HG03575 (cell line): ENCODE measurements at regions not wholly inside any gene's neighbourhood (a gene's known extent, or its start where the extent isn't known, plus 50 kb on each side); places are given as distances from the start of the nearest gene placed in this dataset.

Experiments used
- ATAC-seq: cut with Tn5 transposase; IDR thresholded peaks from one replicate; pipeline ENCODE4 v1.9.1; 2021; ENCODE audit not compliant: unreplicated experiment, insufficient number of reproducible peaks, low FRiP score; ENCODE audit errors: extremely low read depth

DNA sequence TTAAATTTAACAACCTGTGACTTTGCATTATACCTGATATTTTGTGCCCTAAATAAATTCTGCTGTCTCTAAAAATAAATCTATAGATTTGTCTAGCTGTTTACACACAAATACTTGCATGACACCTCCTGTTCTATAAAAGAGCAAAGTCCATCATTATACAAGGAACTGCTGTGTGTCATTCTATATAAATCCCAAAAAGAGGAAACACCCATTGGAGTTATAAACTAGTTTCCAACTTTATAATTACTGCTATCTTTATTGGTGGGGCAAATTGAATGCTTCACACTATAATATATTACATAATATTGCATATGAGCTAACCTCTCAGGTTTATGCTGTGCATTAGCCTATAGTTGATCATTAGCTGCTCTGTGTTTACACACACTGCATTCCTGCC, 504.4 kb downstream of the SATB2 start:
- no peak for ATAC-seq

DNA sequence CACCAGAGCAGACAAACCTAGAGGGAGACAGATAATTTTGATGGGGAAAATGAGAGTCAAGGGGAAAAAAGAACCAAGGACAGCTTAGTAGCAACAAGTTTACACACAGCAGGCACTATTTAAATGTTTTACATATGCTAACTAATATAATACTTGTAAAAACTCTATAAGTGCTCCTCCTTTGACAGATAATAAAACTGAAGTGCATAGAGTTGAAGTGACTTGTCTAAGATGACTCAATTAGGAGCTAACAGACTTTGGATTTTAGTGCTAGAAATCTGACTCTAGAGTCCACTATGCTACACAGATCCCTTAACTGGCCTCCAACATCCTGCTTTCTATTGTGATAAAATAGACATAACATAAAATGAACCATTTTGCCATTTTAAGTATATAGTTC, 506.9 kb downstream of the SATB2 start:
- no peak for ATAC-seq

DNA sequence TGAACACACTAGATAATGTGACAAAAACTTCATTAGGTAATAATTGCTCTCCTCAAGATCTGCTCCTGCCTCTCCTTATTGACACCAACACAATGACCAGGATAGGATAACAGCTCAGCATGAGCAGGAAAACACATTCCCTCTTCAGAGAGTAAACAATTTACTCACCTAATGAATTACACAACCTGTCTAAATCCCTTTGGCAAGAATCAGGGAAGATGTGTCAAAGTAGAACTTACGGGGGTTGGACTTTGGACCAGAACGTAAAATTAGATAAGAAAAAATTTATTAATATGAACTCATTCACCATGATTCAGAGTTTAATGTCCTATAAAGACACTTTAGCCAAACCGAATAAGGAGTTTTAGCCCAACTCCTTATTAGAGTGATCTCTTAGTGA, 512.2 kb downstream of the SATB2 start:
- ATAC-seq = no peak

DNA sequence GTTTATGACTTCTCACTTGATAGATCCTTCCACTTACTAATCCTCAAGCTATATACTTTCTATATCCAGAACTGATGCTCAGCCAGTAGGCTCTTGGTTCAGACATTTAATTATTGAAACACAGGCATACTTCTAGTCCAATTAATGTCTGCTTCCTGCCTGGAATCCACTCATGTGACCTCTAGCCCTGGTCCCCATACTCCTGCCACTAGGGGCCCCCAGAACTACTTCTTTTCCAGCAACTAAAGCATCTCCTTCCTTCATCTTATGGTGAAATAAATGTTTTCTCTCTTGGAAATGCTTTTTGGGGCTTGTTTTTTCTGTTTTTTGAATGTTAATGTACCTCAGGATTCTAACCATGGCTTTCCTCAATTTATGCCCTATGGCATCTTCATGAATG, 527.6 kb downstream of the SATB2 start:
- no peak for ATAC-seq

DNA sequence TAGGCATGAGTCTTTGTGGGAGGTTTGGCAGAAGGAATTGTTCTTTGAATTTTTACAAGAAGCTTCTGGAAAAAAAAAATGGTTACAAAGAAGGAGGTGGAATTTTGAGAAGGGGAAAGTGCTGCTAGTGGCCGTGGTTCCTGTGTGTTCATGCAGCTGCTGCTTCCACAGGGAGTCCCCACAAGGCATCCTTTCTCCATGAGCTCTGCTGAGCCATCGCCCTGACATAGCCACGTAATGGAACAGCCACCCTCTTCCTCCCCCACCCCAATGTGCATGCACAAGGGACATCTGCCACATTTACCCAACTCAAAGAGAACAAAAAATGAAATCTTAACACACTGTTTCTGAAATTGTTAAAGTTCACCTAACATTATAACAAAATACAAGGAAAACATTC, 529.7 kb downstream of the SATB2 start:
- ATAC-seq = no peak

DNA sequence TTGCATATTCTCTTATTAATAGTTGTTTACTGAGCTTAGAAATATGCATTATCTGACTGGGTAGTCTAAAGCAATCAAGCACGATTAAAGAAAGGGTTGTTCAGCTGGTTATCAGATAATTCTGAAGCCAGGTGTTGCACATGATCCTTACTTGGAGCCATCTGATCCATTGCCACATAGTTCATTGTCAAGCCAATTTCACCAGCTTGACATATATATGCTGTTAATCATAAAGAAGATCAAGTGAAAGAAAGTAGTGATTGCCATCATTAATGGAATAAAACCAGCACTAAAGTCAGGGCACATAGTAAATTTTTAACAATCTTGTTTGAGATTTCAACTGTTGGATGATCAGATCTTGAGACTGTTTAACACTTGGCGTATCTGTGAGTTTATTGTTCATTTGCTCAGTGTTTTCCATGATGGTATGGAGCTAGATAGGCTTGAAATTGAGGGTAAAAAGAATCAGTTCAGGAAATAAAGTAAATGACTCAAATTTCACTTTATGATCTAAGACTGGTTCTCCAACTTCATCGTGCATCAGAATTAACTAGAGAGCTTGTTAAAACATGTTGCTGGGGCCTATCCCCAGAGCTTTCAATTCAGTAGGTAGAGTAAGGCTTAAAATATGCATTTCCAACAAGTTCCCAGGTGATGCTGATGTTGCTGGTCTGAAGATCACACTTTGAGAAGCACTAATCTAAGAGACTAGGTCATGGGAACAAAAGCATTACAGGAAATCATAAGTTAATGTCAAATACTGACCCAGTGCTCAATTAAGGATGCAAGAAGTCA, 539.6 kb downstream of the SATB2 start:
- no peak for ATAC-seq

DNA sequence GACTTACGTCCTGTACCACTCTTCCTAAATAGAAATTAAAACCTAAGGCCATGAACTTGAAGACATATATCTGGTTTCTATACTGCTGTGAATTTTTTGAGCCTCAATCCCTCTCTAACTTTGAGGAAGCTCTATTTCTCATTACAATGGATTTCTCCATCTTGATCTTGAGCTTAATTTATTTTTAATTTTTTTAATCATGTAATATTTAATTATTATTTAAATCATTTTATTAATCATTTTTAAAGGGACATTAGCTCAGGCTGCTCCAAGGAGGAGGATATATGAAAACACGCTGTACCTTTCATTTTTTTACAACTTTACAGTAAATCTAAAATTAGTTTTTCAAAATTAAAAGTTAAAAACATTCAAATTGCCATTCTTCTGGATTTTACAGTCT, 540.5 kb downstream of the SATB2 start:
- ATAC-seq = no peak

DNA sequence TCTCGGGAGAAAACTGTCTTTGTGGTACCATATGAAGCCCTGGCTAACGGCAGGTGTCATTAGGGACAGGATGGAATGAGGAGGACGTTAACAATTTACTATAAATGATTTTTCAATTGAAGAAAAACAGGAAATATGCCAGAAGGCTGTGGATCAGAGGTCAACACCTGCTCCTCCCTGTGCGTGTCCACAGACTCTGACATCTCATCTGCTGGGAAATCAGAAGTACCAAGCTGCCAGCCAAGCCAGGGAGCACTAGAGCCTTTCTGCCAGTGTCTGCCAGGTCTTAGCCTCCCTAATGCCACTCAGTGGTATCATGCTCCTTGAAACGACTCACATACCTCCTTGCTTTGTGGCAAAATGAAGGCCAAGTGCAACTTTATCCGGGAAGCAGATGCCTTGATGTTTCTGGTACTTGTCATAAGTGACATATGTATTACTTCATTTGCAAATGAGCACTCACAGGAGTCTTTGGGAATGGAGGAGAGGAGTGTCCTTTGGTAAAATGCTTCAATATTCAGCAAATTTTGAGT, 541.1 kb downstream of the SATB2 start:
- ATAC-seq = no peak

DNA sequence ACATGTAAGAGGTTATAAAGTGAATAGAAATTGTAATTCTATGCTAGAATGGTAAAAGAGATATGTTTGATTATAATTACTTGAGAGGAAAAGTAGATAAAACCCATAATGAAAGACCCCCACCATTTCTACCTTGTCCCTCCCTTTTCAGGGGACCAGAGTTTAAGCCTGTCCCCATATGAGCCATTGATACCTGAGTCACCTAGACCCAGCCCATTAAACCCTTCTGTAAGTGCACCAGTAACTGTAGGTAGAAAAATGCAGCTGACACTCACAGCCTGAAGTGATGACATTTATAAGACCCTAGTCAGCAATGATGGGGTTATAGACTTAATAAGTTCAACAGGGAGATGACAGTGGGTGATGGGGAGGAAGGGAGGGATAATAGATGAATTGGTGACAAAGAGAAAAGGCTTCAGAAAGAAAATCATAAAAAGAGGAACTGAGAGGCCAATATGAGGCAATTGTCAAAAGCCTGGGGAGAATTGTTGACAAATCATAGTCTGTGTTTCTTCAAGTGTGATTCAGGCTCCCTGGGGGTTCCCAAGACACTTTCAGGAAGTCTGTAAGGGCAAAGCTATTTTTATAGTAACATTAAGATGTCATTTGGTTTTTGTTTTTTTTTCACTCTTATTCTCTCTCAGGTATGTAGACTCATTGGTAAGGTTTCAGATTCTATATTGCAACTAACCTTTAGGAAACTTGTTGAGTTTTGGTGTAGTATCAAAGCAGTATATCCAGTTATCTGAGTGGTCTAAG, 544.2 kb downstream of the SATB2 start:
- peak; percentile 99 for ATAC-seq

DNA sequence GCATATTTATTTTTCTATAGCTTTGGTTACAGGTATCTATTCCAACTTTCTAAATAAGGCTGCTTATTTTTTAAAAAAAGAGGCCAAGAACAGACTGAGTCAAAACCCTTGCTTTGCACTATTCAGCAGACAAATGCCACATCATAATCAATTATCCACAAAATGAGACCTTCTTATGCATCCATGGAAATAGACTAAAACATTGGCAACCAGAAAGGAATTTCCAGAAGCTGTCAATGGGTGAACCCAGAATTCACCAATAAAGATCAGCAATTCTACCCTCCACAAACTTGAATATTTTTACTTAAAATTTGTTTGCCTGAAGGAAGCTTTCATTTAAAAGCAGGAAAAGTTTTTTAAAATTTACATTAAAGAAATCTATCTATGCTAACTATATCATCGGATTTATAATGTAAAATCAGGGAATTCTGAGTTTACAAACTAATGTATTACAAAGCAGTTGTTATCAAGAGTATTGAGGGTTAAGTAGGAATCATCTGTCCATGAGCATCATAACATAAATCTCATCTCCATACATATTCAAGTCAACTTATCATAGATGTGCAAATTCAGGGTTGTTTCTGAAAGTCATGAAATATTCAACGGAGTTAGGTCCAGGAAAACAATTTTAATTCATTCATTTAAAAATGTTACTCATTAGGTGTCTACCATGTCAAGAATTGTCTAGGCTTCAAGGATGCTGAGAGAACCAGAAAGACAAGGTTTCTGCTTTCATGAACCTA, 548.0 kb downstream of the SATB2 start:
- ATAC-seq = no peak

DNA sequence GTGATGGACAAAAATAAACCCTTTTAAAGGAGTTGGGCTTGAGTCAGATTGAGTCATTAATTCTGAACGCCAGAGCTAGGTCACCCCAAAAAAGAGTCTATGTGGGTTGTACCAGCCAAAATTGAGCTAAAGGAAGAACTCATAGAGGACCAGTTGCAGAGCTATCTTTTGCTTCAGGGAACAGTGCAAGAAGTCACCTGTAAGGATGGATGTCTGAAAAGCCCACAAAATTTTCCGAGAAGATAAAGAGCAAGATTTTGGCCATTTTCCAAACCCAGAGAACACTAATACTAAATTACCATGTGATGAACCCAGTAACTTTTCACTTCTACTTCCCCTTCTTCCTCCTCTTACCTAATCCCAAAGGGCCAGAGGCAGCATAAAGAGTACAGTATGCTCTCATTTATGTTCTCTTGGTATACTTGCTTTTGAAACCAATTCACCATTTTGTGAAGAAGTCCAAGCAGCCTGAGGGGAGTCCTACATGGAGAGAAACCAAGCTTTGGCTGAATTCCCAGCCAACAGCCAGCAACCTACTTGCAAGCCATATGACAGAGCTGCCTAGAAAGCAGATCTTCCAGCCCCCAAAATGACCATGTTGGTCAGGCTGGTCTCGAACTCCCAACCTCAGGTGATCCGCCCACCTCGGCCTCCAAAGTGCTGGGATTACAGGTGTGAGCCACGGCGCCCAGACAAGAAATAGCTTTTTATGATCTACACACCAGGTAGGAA, 551.7 kb downstream of the SATB2 start:
- ATAC-seq = no peak

DNA sequence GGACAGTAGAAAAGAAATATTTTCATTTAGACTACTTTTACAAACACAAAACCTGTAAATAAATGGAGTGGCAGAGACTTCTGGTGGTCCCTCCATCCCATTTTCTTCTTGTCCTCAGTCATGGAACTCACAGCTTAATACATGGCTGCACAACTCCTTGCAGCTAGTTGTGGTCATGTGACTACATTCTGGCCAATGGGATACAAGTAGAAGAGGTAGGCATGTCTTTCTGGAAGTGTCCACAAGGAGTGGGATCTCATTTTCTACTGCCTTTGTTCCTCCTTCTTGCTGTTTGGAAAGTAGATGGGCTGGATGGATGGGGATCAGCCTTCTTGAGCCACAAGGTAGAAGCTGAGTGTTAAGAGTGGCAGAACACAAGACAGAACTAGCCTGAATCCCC, 555.8 kb downstream of the SATB2 start:
- ATAC-seq = no peak

DNA sequence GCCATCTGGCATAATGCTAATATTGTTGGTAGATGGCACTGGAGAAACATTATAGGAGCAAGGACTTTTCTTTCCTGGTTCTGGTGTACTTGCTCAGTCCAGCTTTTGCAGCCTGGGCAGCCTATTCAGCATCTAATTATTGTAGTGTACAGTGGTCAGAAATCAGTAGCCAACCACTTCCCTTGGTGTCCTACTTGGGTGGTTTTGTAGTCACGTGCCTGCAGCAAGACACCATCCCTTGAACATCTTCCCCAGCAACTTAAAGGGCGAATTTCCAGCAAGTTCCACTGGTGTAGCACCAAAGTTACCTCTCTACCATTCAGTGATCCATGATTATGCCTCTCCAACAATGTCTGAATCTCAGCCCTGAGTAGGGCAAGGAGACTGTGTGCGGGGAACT, 557.6 kb downstream of the SATB2 start:
- ATAC-seq = no peak

DNA sequence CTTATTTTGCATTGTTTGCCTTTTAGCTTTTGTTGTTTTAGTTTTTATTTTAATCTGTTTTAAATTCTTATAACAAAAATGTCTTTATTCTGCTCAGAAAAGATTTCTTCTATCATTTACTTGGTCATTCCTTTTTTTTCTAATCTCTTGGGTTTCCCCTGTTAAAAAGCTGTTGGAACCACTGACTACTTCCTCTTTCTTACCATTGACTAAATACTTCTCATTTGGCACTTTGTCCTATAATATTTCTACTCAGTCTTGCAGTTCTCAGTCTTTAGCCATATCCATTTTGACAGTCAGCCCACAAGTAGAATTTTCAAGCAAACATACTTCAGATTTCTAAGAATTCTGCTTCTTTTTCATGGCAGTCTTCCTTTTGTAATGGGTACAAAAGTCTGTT, 567.2 kb downstream of the SATB2 start:
- no peak for ATAC-seq

DNA sequence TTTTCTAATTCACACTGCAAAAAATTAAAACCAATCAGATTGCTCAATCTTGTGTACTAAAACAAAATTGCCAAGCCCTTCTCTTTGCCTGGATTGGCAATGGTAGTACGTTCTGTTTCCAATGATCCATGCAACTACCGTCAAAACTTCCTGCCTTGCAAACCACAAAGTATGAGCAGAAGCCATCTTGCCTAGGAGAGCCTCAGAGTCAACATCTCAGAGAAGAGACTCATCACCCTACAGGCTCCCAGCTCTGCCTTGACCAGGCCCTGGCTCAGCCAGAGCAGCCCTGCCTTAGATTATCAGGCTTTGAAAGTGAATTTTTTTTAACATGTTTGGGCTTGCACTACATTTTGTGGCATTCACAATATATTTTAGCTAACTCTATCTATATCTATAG, 574.1 kb downstream of the SATB2 start:
- ATAC-seq = no peak

DNA sequence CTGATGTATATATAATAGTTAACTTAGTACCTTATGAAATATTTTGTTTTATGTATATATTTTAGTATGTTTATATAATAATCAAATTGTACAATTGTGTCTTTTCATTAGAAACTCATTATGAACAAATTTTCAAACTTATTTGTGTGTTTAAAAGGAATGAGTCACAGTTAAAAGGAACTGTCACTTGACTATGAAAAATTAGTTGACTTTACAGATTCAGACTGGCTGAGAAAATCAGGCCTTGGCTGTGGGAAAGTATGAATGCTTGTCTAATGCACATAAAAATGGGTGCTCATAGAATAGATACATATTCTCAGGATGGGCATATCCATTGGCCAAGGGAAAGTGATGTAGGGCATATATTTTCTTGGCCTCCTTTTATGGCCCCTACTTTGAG, 576.8 kb downstream of the SATB2 start:
- no peak for ATAC-seq

DNA sequence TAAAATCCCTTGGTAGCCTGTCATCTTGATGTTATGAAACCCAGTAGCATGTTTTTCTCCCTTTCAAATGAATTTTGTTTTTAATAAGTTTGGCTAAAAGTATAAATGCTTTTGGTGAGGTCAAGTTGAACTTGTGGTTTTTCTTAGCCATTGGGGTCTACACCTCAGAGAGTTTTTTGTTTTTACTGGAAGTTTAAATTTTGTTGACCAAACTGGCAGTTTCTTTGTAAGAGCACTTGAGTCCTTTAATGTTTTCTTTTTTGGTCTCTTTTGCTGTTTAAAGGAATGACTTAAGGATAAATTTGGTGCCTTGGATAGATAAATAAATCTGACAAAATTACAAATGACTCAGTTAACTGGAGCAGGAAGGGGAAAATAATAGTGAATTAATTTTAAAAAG, 577.3 kb downstream of the SATB2 start:
- ATAC-seq = no peak

DNA sequence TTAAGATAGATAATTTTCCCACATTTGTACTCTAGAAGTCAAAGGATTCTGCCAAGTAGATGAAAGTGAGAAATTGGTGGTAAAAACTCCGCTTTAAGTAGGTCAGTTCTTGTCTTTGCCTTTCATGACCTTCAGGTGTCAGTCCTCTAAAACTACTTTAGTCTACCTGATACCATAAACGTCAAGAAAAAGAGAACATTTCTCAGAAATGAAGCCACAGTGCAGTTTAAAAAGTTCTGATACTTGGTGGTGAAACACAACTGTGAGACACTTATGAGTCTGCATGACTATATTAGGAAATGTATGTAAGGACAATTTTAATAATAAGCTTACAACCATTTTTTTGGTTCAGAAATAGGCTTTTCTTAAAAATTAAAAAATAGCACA, 583.3 kb downstream of the SATB2 start:
- no peak for ATAC-seq
